ENCODE measurements at regions not wholly inside any gene's neighbourhood (a gene's known extent, or its start where the extent isn't known, plus 50 kb on each side); places are given as distances from the start of the nearest gene placed in this dataset.

- TF ChIP-seq CTCF (IDR thresholded peaks at IDR 0.05) (no peak), EP300 (IDR thresholded peaks at IDR 0.05) (no peak), POLR2A (IDR thresholded peaks at IDR 0.05) (no peak)
Observed at GRCh38 chr7:67346876-67347275, 350.2 kb downstream of the TYW1 start.
